HG02885 (cell line): ENCODE measurements at regions not wholly inside any gene's neighbourhood (a gene's known extent, or its start where the extent isn't known, plus 50 kb on each side); places are given as distances from the start of the nearest gene placed in this dataset.
A peak's percentile ranks its signal among the peaks of the same experiment; 100 is the strongest.
"Not testable (repeated sequence)": the region's sequence is repeated elsewhere in the genome, so short reads cannot be mapped to it uniquely, and the experiment has no call there.

ENCODE experiments used
- ATAC-seq: cut with Tn5 transposase; IDR thresholded peaks from one replicate; pipeline ENCODE4 v1.9.1; 2021; ENCODE audit warnings: mild to moderate bottlenecking; ENCODE audit not compliant: unreplicated experiment, poor library complexity

- no peak for ATAC-seq
Observed at GRCh38 chr4:171390626-171391025, 422.6 kb upstream of the GALNTL6 start.

- ATAC-seq: no peak
Observed at GRCh38 chr4:171378323-171378722, 434.9 kb upstream of the GALNTL6 start.

DNA sequence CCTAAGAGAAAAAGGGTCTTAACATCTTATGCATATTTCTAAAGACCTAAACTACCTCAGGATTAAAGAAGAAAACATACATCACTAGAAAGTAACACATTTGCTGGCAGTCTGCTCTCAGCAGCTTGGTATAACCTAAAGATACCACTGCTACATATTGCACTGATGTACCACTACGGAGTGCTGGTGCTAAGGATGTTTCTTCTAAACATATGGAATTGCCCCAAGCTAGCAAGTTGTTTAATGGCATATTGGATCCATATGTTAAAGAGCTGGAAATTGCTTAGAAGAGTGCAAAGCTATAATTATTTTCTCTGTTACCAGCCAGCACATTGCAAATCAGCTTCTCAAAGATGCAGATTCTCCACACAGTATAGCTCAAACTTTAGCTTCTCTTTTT lies 436.5 kb upstream of the GALNTL6 start:
- no peak for ATAC-seq

DNA sequence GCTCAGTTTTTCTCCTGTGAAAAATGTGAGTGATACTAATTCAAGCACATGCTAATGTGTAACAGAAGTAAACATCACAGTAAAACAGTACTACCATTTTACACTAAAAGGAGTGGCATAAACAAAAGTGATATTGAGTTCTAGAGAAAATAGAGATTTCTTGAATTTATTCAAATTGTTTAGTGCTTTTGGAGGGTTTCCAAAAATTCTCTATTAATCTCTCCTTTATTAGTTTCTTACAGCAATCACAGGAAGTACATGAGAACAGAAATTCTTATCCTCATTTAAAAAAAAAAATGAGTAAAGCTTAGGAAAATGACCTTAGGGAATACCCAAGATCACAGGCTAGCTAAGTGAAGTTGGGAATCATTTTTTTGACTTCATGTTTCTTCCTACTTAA lies 459.7 kb upstream of the GALNTL6 start:
- no peak for ATAC-seq

GRCh38 chr4:171348090-171348489 lies 465.1 kb upstream of the GALNTL6 start:
- no peak for ATAC-seq

DNA sequence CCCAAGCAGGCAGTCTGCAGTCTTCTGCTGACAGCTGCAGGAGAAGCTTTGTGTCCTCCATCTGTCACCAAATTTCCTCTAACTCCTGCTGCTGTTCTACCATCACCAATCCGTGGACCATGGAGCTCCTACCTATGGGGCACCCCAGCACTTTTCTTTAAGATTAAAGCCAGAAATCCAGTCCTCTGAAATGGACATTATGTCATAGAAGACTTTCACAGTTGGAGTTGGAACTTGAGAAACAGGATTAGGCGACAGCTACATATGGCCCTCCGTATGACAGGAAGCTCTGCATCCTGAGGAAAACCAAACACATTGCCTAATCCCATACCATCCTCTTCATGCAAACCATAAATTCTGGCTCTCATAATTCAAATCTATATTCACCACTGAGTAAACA lies 470.6 kb upstream of the GALNTL6 start:
- ATAC-seq: no peak

DNA sequence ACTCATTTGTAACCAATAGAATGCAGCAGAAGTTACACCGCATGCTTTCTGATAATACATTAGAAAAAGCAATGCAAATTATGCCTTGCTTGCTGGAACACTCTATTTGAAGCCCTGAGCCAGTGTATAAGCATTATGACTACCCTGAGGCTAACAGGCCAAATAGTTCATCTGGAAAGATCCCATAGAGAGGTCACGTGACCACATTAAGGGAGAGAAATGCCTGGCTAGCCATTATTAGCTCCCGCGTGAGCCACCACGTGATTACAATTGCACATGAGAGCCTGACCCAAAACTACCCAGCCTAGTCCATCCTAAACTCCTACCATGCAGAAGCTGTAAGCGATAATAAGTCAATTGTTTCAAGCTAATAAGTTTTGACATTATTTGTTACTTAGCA lies 472.9 kb upstream of the GALNTL6 start:
- ATAC-seq: no peak

DNA sequence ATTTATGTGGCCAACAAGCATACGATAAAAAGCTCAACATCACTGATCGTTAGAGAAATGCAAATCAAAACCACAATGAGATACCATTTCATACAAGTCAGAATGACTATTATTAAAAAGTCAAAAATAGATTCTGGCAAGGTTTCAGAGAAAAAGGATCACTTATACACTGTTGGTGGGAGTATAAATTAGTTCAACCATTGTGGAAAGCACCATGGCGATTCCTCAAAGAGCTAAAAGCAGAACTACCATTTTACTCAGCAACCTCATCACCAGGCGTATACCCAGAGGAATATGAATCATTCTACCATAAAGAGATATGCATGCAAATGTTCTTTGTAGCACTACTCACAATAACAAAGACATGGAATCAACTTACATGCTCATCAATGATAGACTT lies 478.7 kb upstream of the GALNTL6 start:
- ATAC-seq: peak; percentile 73

DNA sequence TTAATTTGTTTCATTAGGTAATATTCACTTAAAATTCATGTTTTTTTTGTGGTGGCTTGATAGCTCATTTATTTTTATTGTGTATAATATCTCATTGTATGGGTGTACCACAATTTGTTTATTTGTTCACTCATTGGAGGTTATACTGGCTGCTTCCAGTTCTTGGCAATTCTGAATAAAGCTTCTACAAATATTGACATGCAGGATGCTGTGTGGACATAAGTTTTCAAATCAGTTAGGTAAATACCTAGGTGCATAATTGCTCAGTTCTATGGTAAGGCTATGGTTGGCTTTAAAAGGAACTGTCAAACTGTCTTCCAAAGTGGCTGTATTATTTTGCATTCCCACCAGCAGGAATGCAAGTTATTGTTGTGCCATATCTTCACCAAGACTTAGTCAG lies 504.5 kb upstream of the GALNTL6 start:
- ATAC-seq: no peak

DNA sequence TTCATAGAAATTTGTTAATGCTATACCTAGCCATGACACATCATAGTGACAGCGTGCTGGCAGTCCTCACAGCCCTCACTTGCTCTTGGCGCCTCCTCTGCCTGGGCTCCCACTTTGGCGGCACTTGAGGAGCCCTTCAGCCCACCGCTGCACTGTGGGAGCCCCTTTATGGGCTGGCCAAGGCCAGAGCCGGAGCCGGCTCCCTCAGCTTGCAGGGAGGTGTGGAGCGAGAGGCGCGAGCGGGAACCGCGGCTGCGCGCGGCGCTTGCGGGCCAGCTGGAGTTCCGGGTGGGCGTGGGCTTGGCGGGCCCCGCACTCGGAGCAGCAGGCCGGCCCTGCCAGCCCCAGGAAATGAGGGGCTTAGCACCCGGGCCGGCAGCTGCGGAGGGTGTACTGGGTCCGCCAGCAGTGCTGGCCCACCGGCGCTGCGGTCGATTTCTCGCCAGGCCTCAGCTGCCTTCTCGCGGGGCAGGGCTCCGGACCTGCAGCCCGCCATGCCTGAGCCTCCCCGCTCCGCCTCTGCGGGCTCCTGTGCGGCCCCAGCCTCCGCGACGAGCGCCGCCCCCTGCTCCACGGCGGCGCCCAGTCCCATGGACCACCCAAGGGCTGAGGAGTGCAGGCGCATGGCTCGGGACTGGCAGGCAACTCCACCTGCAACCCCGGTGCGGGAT lies 515.0 kb upstream of the GALNTL6 start:
- not testable (repeated sequence) for ATAC-seq

DNA sequence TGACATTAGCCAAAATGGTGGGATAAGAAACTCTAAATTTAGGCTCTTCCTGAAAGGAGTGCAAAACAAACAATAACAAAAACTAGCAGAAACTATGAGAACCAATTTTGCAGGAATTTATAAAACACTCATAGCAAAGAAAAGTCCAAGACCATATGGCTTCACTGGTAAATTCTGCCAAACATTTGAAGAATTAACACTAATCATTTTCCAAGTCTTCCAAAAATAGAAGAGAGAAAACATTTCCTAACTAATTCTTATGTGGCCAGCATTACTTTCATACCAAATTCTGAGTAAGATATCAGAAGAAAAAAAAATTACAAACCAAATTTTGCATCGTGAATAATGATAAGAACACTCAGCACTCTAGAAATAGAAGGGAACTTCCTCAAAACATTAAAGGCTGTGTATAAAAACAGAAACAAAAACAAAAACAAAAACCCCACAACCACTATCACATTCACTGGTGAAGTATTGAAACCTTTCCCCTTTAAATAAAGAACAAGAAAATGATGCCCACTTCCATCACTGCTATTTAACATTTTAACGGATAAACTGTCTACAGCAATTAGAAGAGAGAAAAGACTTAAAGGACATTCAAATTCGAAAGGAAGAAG lies 524.3 kb upstream of the GALNTL6 start:
- peak; percentile 68 for ATAC-seq

- ATAC-seq: no peak
Observed at GRCh38 chr4:171281359-171281758, 531.8 kb upstream of the GALNTL6 start.

DNA sequence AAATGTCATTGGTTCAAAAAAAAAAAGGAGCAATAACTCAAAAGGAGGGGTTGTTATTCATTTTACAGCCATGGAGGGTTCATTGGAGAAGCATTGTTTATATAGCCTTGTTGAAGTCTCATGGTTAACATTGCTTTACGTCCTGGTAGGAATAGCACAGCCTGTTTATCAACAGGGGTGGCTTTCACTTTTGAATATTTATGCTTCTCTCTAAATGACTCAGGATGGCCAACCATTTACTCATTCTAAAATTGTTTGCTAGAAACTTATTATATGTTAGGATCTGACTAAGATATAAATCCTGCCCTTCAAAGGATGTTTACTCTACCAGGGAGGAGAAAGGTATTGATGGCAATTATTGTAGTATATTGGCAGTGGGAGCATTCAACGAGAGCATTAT lies 534.1 kb upstream of the GALNTL6 start:
- peak; percentile 56 for ATAC-seq

GRCh38 chr4:171266671-171267070 lies 546.5 kb upstream of the GALNTL6 start:
- ATAC-seq: no peak

DNA sequence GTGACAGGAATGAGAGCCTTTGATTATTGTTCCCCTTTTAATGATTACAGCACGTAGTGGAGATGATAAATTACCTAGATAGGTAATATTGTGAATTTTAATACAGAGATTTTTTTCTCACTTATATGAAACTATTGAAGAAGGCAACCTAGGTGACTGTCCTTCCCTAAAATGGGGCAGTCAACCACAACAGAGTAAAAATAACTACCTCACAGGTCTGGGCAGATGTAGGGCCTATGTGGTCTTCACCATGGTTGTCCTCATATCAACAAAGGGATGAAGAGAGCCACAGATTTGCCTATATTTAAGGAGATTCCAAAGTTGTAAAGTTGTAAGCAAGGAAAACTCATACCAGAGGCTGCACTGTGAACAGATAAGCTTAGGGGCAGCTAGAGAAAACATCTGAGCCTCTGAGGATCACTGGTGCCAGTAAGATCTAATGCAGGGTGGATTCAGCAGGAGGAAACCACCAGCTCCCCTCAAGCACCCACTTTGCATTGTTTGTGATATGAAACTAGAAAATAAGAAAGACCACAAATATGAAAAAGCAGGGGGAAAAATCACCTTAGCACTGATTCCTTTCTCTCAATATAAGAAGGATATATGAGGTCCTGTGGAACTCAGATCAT lies 547.9 kb upstream of the GALNTL6 start:
- no peak for ATAC-seq

DNA sequence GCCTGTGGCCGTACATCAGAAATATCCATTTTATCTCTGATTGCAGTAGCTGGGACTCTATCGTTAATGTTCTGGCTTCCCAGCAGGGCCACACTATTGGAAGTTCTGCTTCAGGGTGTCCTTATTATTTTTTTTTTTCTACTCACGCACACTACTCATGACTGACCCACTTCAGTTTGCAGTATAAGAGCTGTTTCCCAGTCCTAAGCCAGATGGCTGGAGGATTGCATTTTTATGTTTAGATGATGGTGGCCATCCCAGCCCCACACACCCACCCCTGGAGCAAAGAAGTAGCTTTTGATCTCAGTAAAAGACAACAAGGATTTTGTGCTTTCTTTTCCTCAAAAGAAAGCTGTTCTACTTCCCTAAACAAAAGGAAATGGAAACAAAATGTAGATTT lies 557.0 kb upstream of the GALNTL6 start:
- no peak for ATAC-seq

DNA sequence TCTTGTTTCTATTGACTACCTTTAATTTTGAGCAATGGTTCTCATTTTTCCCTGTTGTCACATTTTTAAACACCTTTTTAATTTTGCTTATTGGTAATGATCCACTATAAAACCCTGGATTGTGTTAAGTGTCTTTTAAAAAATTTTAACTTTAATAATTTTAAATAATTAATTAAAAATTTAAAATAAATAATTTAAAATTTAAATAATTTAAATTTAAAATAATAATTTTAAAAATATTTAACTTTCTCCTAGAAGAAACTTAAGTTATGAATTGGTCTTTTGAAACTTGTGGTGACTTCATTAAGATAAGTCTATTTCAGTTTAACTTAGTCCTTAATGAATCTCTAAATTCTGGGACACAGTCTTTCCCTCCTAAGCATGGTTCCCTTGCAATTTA lies 566.3 kb upstream of the GALNTL6 start:
- no peak for ATAC-seq

DNA sequence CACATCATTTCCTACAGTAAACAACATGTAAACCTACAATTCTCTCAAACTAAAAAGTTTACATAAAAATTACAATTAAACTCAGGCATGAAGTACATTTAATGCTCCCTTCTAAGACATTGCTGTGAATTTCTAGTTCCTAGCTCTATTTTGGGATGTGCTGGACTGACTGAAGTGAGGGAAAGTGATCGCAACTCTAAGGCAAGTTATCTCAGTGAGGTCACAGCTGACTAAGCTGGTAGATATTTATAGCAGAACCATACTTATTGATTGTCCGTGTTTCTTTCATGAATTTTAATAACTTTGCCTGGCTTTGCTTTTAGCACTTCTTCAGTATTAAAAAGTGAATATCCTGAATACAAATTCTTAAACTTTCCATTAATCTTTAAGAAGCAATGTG lies 570.4 kb upstream of the GALNTL6 start:
- ATAC-seq: no peak

- ATAC-seq: no peak
Observed at GRCh38 chr4:171239196-171239595, 574.0 kb upstream of the GALNTL6 start.

DNA sequence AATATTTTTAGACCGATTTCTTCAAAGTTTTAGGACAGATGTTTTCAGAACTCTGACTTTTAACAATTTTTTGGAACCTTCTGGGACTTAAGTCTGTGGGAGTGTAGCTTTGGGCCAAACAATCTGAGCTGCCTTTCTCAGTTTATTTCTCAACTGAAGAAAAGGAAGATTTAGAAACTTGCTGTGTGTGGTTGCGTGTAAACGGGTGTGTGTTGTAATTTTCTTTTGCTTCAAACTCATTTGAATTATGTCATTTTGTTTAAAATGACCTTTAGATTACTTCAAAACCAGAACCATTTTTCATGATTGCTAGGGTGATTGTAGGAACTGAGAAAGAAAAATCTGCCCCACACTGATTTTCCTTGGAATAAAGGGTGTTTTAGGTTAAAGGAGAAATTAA lies 577.7 kb upstream of the GALNTL6 start:
- ATAC-seq: no peak

GRCh38 chr4:171229354-171229753 lies 583.9 kb upstream of the GALNTL6 start:
- not testable (repeated sequence) for ATAC-seq

- ATAC-seq: no peak
Observed at GRCh38 chr4:171221181-171221580, 592.0 kb upstream of the GALNTL6 start.
